ENCODE measurements at regions not wholly inside any gene's neighbourhood (a gene's known extent, or its start where the extent isn't known, plus 50 kb on each side); places are given as distances from the start of the nearest gene placed in this dataset.
A peak's percentile ranks its signal among the peaks of the same experiment; 100 is the strongest.

DNA sequence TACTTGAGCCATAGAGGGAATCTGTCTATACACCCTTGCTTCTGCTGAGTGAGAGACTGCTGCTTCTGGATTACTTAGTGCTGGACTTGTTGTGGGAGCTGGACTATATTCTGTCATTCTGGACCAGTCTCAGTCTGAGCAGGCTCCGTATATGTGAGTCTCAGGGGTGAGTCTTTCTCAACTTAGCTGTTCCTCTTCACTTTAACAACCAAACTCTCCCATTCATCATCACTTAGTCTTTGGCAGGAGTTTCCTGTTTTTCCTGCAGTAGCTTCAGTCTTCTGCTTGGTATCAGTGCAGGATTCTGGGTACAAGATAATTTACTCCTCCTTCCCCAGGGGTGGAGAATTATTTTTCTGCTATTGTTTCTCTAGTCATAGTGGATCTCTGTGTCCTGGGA is 779.5 kb downstream of the METTL15 start:
- TF ChIP-seq, protein P1, sequence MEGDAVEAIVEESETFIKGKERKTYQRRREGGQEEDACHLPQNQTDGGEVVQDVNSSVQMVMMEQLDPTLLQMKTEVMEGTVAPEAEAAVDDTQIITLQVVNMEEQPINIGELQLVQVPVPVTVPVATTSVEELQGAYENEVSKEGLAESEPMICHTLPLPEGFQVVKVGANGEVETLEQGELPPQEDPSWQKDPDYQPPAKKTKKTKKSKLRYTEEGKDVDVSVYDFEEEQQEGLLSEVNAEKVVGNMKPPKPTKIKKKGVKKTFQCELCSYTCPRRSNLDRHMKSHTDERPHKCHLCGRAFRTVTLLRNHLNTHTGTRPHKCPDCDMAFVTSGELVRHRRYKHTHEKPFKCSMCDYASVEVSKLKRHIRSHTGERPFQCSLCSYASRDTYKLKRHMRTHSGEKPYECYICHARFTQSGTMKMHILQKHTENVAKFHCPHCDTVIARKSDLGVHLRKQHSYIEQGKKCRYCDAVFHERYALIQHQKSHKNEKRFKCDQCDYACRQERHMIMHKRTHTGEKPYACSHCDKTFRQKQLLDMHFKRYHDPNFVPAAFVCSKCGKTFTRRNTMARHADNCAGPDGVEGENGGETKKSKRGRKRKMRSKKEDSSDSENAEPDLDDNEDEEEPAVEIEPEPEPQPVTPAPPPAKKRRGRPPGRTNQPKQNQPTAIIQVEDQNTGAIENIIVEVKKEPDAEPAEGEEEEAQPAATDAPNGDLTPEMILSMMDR (conservative IDR thresholded peaks at IDR 0.05; ENCODE audit: low read depth, low read length): no peak

GRCh38 chr11:28879869-28880268 is 771.7 kb downstream of the METTL15 start:
- DNase-seq (ENCODE audit: low read depth): no peak
- TF ChIP-seq, protein P1 (conservative IDR thresholded peaks at IDR 0.05; ENCODE audit: low read depth, low read length): no peak
- no peak overlapping the region for H3K4me3 ChIP-seq (ENCODE audit: low read depth, low read length)

More for the DNA sequence above, 779.5 kb downstream of the METTL15 start:
- no peak overlapping the region for H3K4me3 ChIP-seq (ENCODE audit: low read depth, low read length)
- DNase-seq (ENCODE audit: low read depth): no peak

- peak; percentile 47 for DNase-seq (ENCODE audit: low read depth)
- no peak overlapping the region for H3K4me3 ChIP-seq (ENCODE audit: low read depth, low read length)
- TF ChIP-seq, protein P1 (conservative IDR thresholded peaks at IDR 0.05; ENCODE audit: low read depth, low read length): no peak
Measured at GRCh38 chr11:28878025-28878424, 769.8 kb downstream of the METTL15 start.

- TF ChIP-seq, protein P1 (conservative IDR thresholded peaks at IDR 0.05; ENCODE audit: low read depth, low read length): no peak
Measured at GRCh38 chr11:28877340-28877739, 769.2 kb downstream of the METTL15 start.

DNA sequence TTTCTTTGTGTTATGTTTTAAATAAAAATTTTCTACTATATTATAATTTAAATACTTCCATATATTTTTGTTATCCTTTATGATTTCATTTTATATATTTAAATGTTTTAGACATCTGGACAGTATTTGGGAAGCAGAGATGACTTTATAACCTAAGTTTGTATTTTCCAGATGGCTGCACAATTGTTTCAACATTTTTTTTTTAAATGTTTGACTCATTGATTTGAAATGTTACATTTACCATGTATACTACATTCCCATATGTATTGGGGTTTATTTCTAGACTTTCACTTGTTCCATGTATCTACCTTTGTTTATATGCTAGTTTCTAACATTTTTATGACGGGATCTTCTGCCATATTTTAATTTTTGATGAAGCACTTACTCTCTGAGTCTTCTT is 766.5 kb downstream of the METTL15 start:
- TF ChIP-seq, protein P1 (conservative IDR thresholded peaks at IDR 0.05; ENCODE audit: low read depth, low read length): no peak
- no peak for DNase-seq (ENCODE audit: low read depth)
- no peak overlapping the region for H3K4me3 ChIP-seq (ENCODE audit: low read depth, low read length)

More at GRCh38 chr11:28877340-28877739, 769.2 kb downstream of the METTL15 start:
- no peak overlapping the region for H3K4me3 ChIP-seq (ENCODE audit: low read depth, low read length)
- DNase-seq (ENCODE audit: low read depth): no peak

DNA sequence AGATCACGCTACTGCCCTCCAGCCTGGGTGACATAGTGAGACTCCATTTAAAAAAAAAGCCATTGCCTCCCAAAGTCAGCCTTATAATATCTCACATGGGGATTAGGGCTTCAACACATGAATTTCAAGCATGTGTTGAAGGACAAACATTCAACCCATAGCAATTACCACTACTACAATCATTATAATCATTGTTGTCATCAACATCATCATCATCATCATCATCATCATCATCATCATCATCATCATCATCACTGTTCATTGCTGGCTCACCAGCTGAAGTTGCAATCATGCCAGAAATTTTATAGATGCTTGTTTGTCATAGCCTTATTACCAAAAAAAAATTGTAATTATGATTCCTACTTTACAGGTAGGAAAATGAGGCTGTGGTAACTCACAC is 762.9 kb downstream of the METTL15 start:
- TF ChIP-seq, protein P1 (conservative IDR thresholded peaks at IDR 0.05; ENCODE audit: low read depth, low read length): no peak
- no peak overlapping the region for H3K4me3 ChIP-seq (ENCODE audit: low read depth, low read length)
- no peak for DNase-seq (ENCODE audit: low read depth)

GRCh38 chr11:28863422-28863821 is 755.2 kb downstream of the METTL15 start:
- H3K4me3 ChIP-seq (ENCODE audit: low read depth, low read length): no peak overlapping the region
- DNase-seq (ENCODE audit: low read depth): no peak
- TF ChIP-seq, protein P1 (conservative IDR thresholded peaks at IDR 0.05; ENCODE audit: low read depth, low read length): no peak

Data from choroid plexus epithelial cell (primary cell).